ENCODE measurements at regions not wholly inside any gene's neighbourhood (a gene's known extent, or its start where the extent isn't known, plus 50 kb on each side); places are given as distances from the start of the nearest gene placed in this dataset.

DNA sequence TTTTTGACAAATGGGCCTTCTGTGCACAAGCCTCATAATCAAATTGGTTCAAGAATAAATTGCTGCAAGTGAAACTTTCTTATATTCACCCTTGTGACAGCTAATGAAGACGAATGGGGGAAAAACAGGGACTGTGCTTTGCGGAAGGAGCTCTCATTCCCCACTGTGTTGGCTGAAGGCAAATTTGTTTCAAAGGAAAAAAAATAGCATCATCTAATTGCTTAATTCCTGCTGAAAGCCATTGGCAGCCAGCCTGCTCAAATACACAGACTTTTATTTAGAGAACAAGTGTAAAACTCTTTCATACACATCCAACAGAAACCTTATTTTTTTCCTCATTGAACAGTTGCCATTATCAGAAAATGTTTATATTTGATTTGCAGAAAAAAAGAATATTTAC, 172.3 kb downstream of the ARL6IP6 start:
- no peak for ATAC-seq
- Histone ChIP-seq H3K79me2 (replicated peaks; ENCODE audit: insufficient read depth) (no peaks in the 10 kb centered on the region), H3K27me3 (ENCODE audit: insufficient read depth) (no peaks in the 10 kb centered on the region), H3K27ac (ENCODE audit: low read depth) (no peak overlapping the region), H3K36me3 (ENCODE audit: insufficient read depth) (no peaks in the 10 kb centered on the region), H2AFZ (no peak overlapping the region), H4K20me1 (replicated peaks; ENCODE audit: insufficient read depth) (no peaks in the 10 kb centered on the region), H3K4me3 (no peak overlapping the region), H3K9me2 (ENCODE audit: insufficient read depth) (peaks cover 3% of the 10 kb centered on the region), H3K4me1 (ENCODE audit: insufficient read depth) (no peaks in the 10 kb centered on the region), H3F3A (replicated peaks; ENCODE audit: low read depth) (no peaks in the 10 kb centered on the region), H3K4me2 (no peak overlapping the region)
- Mint-ChIP-seq H3K27me3 (ENCODE audit: insufficient read depth, low read depth, poor library complexity) (peaks cover 1% of the 10 kb centered on the region), H3K9me3 (no peaks in the 10 kb centered on the region; the same call in 2 of the 3 replicates), H3K27ac (no peak overlapping the region), H3K4me3 (no peak overlapping the region), H3K4me1 (no peaks in the 10 kb centered on the region), H3K36me3 (ENCODE audit: low read depth) (no peaks in the 10 kb centered on the region)
- TF ChIP-seq ZNF462 (CRISPR knock-in tag; IDR thresholded peaks at IDR 0.05) (no peak), EZH2 (IDR thresholded peaks at IDR 0.05; ENCODE audit: low read depth, unreplicated experiment) (no peak), POLR2AphosphoS5 (IDR thresholded peaks at IDR 0.05; ENCODE audit: low read depth) (no peak), NANOG (IDR thresholded peaks at IDR 0.05; ENCODE audit: borderline replicate concordance) (no peak), ZNF331 (CRISPR knock-in tag; IDR thresholded peaks at IDR 0.05; ENCODE audit: low read depth) (no peak), ETS1 (IDR thresholded peaks at IDR 0.05) (no peak), EZH2phosphoT487 (IDR thresholded peaks at IDR 0.05; ENCODE audit: unreplicated experiment) (no peak), STAT1 (IDR thresholded peaks at IDR 0.05; ENCODE audit: unreplicated experiment) (no peak), CREB1 (CRISPR knock-in tag; IDR thresholded peaks at IDR 0.05; ENCODE audit: low read depth) (no peak), REST (IDR thresholded peaks at IDR 0.05; ENCODE audit: unreplicated experiment) (no peak), ZNF114 (CRISPR knock-in tag; IDR thresholded peaks at IDR 0.05) (no peak), JUNB (IDR thresholded peaks at IDR 0.05; ENCODE audit: unreplicated experiment) (no peak)
- no peak for DNase-seq (ENCODE audit: low spot score)

All from GM23338 (cell line).